ENCODE measurements at regions not wholly inside any gene's neighbourhood (a gene's known extent, or its start where the extent isn't known, plus 50 kb on each side); places are given as distances from the start of the nearest gene placed in this dataset.

DNA sequence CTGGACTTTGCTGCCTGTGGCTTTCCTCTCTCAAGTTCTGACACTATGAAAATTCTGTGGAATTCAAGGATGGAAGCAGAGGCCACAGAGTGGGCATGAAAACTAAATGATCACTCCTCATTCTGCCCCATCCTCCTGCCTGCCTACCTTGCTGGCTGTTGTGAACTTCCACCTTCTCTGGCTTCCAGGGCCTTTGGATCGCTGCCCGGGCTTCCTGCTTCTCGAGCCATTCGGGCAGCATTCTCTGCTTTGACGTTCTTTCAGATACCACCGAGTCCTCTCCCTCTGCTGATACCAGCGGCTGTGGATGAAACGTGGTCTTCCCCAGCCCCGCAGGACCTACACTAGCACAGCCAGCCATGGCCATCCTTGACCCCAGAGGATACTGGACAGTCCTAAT lies 327.7 kb upstream of the SLC14A2 start:
- Histone ChIP-seq H3K9me3 (no peaks in the 10 kb centered on the region), H3K4me1 (ENCODE audit: control insufficient read depth in 1 of 2, insufficient read depth in 1 of 2, low read depth in 1 of 2, low read length in 1 of 2) (no peaks in the 10 kb centered on the region), H3K27me3 (peaks cover 6% of the 10 kb centered on the region), H3K36me3 (no peaks in the 10 kb centered on the region), H3K27ac (no peak overlapping the region), H3K4me3 (ENCODE audit: low read depth in 1 of 2, low read length in 1 of 2) (no peak overlapping the region)
- no peak for TF ChIP-seq CTCF (IDR thresholded peaks at IDR 0.05)

DNA sequence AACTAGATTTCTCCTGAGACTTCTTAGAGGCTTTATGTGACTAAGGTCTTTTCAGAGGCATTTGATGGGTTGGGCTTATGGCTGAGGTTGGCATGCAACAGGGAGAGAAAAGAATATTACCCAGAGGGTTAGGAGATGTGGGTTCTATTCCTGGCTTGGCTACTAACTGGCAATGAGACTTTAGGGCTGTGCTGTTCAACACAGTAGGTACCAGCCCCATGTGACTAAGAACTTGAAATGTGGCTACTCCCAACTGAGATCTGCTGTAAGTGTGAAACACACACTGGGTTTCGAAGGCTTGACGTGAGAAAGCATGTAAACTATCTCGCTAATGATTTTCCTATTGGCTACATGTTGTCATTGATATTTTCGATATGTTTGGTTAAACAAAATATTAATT lies 324.9 kb upstream of the SLC14A2 start:
- Histone ChIP-seq H3K36me3 (no peaks in the 10 kb centered on the region), H3K27me3 (peaks cover 6% of the 10 kb centered on the region), H3K4me3 (ENCODE audit: low read depth in 1 of 2, low read length in 1 of 2) (no peak overlapping the region), H3K9me3 (no peaks in the 10 kb centered on the region), H3K27ac (no peak overlapping the region), H3K4me1 (ENCODE audit: control insufficient read depth in 1 of 2, insufficient read depth in 1 of 2, low read depth in 1 of 2, low read length in 1 of 2) (no peaks in the 10 kb centered on the region)
- no peak for TF ChIP-seq CTCF (IDR thresholded peaks at IDR 0.05)

GRCh38 chr18:45291621-45292615 lies 323.4 kb upstream of the SLC14A2 start:
- Histone ChIP-seq H3K27me3 (peaks cover 6% of the 10 kb centered on the region), H3K9me3 (no peaks in the 10 kb centered on the region), H3K36me3 (no peaks in the 10 kb centered on the region), H3K27ac (no peak overlapping the region), H3K4me1 (ENCODE audit: control insufficient read depth in 1 of 2, insufficient read depth in 1 of 2, low read depth in 1 of 2, low read length in 1 of 2) (no peaks in the 10 kb centered on the region), H3K4me3 (ENCODE audit: low read depth in 1 of 2, low read length in 1 of 2) (no peak overlapping the region)
- TF ChIP-seq CTCF (IDR thresholded peaks at IDR 0.05), result no peak

- Histone ChIP-seq H3K9me3 (no peaks in the 10 kb centered on the region), H3K4me3 (ENCODE audit: low read depth in 1 of 2, low read length in 1 of 2) (no peak overlapping the region)
- no peak for TF ChIP-seq CTCF (IDR thresholded peaks at IDR 0.05)
These were observed 319.9 kb upstream of the SLC14A2 start for GRCh38 chr18:45295388-45295787.

DNA sequence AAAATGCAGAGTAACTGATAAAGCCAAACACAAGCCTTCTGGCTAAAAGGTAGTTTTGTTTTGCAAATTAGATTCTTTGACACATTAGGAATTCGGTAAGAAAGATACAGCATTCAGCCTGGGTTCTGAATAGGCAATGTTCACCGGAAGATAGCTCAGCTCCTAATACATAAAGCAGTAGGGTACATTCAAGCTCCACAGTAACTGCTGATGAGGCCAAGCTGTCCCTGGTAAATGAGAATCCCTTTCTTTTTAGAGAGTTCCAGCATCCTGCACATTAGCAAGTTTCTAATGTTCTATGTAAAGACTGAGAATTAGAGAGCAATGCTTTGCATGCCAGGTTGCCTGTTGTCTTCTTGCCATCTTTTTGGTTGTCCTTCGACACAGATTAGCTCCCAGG lies 316.3 kb upstream of the SLC14A2 start:
- TF ChIP-seq CTCF (IDR thresholded peaks at IDR 0.05), result no peak
- Histone ChIP-seq H3K27ac (no peak overlapping the region), H3K36me3 (no peaks in the 10 kb centered on the region), H3K4me3 (ENCODE audit: low read depth in 1 of 2, low read length in 1 of 2) (no peak overlapping the region), H3K4me1 (ENCODE audit: control insufficient read depth in 1 of 2, insufficient read depth in 1 of 2, low read depth in 1 of 2, low read length in 1 of 2) (no peaks in the 10 kb centered on the region), H3K27me3 (no peaks in the 10 kb centered on the region), H3K9me3 (no peaks in the 10 kb centered on the region)

More at GRCh38 chr18:45295388-45295787, 319.9 kb upstream of the SLC14A2 start:
- Histone ChIP-seq H3K27ac (no peak overlapping the region), H3K36me3 (no peaks in the 10 kb centered on the region), H3K27me3 (peaks cover 6% of the 10 kb centered on the region), H3K4me1 (ENCODE audit: control insufficient read depth in 1 of 2, insufficient read depth in 1 of 2, low read depth in 1 of 2, low read length in 1 of 2) (no peaks in the 10 kb centered on the region)

Measured in neutrophil (primary cell).